Breast epithelium (tissue), 3 donors: ENCODE measurements at regions not wholly inside any gene's neighbourhood (a gene's known extent, or its start where the extent isn't known, plus 50 kb on each side); places are given as distances from the start of the nearest gene placed in this dataset.

Source experiments
- POLR2A ChIP-seq: fragments of 450-650 bp; IDR thresholded peaks from one replicate; pipeline ENCODE4 v1.6.1; 2016; ENCODE audit warnings: antibody characterized with exemption, mild to moderate bottlenecking, moderate library complexity
- POLR2AphosphoS5 ChIP-seq, 3 donors: sonication (generic); formaldehyde crosslinking; IDR thresholded peaks; one replicate each; pipeline ENCODE4 v1.6.1; 2017; ENCODE audit warnings: antibody characterized with exemption in 3 of 3

DNA sequence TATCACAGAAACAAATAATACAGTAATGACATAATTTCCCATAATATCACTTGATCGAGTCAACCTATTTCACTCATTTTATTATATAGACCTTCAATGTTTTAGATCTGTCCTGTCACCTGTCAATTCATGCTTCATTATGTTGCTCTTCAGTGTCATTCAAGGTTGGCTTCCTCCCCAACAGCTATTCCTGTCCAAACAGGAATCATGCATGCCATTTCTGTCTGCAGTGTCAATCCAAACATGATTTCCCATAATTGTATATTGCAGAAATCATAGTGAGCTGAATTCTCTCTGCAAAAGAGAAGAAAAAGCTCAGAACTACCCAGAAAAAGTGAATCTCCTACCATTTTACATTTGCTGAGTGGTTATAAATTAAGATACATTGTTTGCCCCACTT, 628.6 kb downstream of the NR4A2 start:
- TF ChIP-seq POLR2A (no peak), POLR2AphosphoS5 (IDR thresholded peaks at IDR 0.05) (no peak)
